NCI-H82 treated with DMSO at 0.1 percent for 48 hours (cell line): ENCODE measurements at regions not wholly inside any gene's neighbourhood (a gene's known extent, or its start where the extent isn't known, plus 50 kb on each side); places are given as distances from the start of the nearest gene placed in this dataset.
A peak's percentile ranks its signal among the peaks of the same experiment; 100 is the strongest.
"Not testable (repeated sequence)": the region's sequence is repeated elsewhere in the genome, so short reads cannot be mapped to it uniquely, and the experiment has no call there.

Experiments used
- DNase-seq: peaks from one replicate; lab custom pipeline; 2025; ENCODE audit not compliant: unreplicated experiment; lab: John Stamatoyannopoulos, UW

GRCh38 chr5:2841208-2841607 lies 89.7 kb upstream of the IRX2 start:
- DNase-seq: no peak

GRCh38 chr5:2840372-2840915 lies 89.0 kb upstream of the IRX2 start:
- no peak for DNase-seq

GRCh38 chr5:2836133-2836532 lies 84.7 kb upstream of the IRX2 start:
- no peak for DNase-seq

GRCh38 chr5:2833556-2833955 lies 82.1 kb upstream of the IRX2 start:
- DNase-seq: no peak

- DNase-seq: no peak
These were observed 80.9 kb upstream of the IRX2 start for GRCh38 chr5:2832394-2832793.

GRCh38 chr5:2829239-2829638 lies 77.8 kb upstream of the IRX2 start:
- no peak for DNase-seq

GRCh38 chr5:2818936-2819335 lies 67.5 kb upstream of the IRX2 start:
- DNase-seq: no peak

- peak; percentile 75 for DNase-seq
These were observed 65.6 kb upstream of the IRX2 start for GRCh38 chr5:2817031-2817603.

GRCh38 chr5:2813678-2814077 lies 62.2 kb upstream of the IRX2 start:
- no peak for DNase-seq

- DNase-seq: no peak
These were observed 59.2 kb upstream of the IRX2 start for GRCh38 chr5:2810644-2811043.

GRCh38 chr5:2807244-2807643 lies 55.8 kb upstream of the IRX2 start:
- not testable (repeated sequence) for DNase-seq

- no peak for DNase-seq
These were observed 54.7 kb upstream of the IRX2 start for GRCh38 chr5:2806176-2806575.

GRCh38 chr5:2805080-2805479 lies 53.6 kb upstream of the IRX2 start:
- DNase-seq: no peak

- DNase-seq: no peak
These were observed 52.3 kb upstream of the IRX2 start for GRCh38 chr5:2803751-2804150.

GRCh38 chr5:2802693-2803365 lies 51.4 kb upstream of the IRX2 start:
- no peak for DNase-seq

- no peak for DNase-seq
These were observed 50.4 kb upstream of the IRX2 start for GRCh38 chr5:2801577-2802525.
